Hippocampal formation (tissue), 2 donors: ENCODE measurements at regions not wholly inside any gene's neighbourhood (a gene's known extent, or its start where the extent isn't known, plus 50 kb on each side); places are given as distances from the start of the nearest gene placed in this dataset.

Experiments
- DNase-seq, 2 donors: peaks; one replicate each; lab custom pipeline; 2025; lab: John Stamatoyannopoulos, UW

- no peak for DNase-seq
Observed at GRCh38 chr10:105793071-105793470, 1152.0 kb downstream of the SORCS3 start.

- no peak for DNase-seq
Observed at GRCh38 chr10:105785721-105786120, 1144.6 kb downstream of the SORCS3 start.

GRCh38 chr10:105783936-105784483 is 1142.9 kb downstream of the SORCS3 start:
- no peak for DNase-seq

- no peak for DNase-seq
Observed at GRCh38 chr10:105774881-105775280, 1133.8 kb downstream of the SORCS3 start.

GRCh38 chr10:105774351-105774750 is 1133.3 kb downstream of the SORCS3 start:
- DNase-seq: no peak

DNA sequence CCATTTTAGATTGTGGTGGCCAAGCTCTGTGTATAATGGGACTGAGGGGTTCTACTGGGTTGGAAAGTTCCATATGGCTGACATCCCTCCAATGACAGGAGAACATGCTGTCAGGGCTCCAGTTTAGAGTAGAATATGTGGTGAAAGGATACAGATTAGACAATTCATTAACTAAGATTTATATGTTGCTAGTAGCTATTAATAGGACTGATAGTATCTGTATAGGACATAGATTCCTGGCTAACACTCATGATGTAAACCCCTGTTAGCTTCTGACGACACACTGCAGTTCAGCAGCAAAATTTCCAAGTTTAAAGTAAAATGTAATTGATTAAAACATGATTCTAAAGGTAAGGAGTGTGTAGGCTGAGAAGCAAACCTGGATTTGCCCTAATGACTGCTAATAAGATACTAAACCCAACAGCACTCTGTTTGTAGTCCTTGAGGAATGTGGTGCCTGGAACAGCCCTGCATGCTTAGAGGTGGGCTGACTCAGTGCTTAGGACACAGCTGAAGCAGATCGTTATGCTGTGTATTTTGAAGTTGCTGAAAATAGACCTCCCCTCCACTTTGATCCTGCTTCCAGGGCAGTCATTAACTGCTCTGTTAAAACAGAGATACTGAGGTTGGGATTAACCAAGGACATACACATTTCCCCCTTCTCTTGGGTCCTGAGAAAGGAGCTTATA is 1129.6 kb downstream of the SORCS3 start:
- no peak for DNase-seq

- no peak for DNase-seq
Observed at GRCh38 chr10:105769248-105770184, 1128.4 kb downstream of the SORCS3 start.

GRCh38 chr10:105763611-105764010 is 1122.5 kb downstream of the SORCS3 start:
- no peak for DNase-seq

- no peak for DNase-seq
Observed at GRCh38 chr10:105761576-105762260, 1120.6 kb downstream of the SORCS3 start.

DNA sequence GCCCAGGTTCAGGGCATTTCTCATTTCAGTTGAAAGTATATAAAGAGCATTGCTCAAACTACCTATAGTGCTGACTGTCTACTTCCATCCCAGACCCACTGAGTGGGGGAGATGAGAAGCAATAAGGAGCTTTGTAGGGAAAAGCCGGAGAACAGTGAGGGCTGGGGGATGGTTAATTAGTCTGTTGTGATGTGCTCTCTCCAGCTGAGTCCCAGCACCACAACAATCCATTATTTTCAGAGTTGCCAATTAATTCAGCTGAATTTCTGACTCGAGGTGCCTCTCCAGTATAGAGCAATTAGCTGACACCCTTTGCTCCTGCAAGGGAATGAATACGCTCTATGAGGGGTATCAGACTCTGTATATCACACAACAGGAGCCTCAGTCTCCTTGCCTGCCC is 1118.6 kb downstream of the SORCS3 start:
- DNase-seq: no peak

DNA sequence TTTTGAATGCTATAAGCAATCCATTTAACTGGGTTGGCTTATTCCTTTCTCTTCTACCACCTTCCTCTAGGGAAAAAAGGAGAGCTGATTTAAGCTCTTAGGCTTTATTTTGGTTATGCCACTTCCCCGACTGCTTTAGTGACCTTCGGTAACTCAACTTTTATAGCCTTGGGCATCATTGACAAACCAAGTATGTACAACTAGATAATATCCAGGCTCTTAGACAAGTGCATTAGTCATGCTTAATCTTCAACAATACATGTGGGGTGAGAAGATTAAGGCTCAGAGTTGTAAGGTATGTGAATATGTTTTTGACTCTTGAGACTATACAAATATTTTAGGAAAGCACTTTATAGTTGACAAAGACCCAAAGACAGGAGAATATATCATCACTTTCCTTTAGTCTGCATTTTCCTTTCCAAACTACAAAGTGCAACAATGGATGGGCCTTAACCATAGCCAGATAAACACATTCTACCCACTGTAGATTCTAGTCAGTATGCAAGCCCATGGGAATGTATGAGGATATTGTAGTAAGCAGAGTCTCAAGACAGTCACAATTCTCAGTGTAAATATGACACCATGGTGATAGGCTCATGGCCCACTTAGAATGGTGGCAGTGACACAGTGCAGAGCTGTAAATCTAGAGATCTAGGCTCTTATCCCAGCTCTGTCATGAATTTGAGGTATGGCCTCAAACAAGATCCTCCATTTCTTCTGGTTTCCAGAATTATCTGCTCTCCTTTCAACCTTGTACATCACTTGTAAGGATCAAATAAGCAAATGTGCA is 1117.3 kb downstream of the SORCS3 start:
- DNase-seq: no peak

DNA sequence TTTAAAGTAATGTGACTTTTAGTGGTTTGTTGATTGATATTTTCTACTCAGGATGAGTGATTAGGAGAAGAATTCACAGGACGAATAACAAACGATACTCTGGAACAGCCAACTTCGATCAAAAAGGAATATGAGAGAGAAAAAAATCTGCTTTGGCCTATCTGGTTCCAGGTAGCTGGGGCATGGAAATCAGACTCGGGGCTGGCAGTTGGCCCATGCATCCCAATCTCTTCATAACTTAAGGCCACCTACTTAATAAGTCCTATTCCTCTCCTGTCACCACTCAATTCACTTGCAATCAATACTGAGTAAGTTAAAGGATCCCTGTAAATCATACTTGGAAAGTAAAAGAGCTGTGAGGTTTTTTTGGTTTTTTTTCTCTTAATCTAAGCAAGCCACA is 1116.2 kb downstream of the SORCS3 start:
- DNase-seq: no peak

- no peak for DNase-seq
Observed at GRCh38 chr10:105756386-105756785, 1115.3 kb downstream of the SORCS3 start.

DNA sequence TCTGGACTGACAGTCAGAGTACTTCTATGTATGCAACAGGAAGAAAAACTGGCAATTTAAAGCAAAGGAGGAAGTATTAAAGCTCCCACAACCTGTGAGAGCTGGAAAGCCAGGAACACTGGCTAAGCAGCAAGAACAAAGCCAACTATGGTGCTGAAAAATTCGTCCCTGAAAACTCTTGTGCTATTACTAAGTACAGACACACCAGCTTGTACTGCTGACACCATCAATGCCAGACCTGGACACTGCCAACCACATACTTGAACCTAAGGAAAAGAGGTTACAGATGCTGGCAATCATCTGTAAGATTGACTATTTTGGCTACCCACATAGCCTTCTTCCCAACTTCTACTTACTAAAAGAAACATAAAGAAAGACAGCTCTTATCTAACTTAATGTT is 1110.6 kb downstream of the SORCS3 start:
- DNase-seq: no peak

DNA sequence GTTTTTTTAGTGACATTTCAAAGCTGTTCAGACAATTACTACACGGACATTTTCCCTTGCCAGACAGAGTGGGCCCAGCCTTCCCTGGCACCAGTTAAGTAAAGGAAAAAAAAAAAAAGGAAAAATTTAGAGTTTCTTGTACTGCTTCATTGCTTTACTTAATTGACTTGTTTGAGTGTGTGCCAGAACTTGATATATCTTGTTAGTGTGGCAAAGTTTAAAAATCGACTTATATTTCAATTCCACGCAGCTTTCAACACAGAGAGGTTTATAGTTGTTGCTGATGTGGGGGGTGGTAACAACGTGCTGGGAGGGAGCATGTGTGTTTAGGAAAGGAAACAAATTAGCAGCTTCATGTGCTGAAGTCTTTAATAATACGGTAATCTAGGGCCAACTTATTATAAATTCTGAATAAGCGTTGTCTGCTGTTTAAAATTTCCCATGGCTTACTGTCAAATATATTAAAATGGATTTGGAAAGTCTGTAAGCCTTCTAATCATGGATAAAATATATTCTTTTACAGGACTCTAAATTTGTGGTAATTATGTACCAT is 1104.6 kb downstream of the SORCS3 start:
- no peak for DNase-seq

- peak in 1 of 2 donors; percentile 32 for DNase-seq
Observed at GRCh38 chr10:105743343-105744056, 1102.4 kb downstream of the SORCS3 start.

- no peak for DNase-seq
Observed at GRCh38 chr10:105742923-105743322, 1101.8 kb downstream of the SORCS3 start.

DNA sequence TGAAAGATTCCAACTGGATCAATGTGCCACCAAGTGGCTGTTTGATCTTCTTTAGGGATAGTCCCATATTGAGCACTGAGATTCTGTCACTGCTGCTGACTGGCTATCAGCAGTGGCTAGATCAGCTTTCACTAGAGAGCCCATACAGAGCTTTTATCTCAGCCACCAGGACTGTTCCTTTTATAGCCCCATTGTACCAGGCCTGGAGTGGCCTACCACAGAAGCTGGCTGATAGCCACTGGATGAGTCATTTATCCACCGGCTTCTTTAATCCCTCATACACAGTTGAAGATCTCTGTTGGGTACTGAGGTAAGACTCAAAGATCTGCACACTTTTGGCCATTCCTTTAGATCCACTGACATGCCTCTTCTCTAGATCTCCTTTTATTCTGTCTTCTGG is 1101.1 kb downstream of the SORCS3 start:
- no peak for DNase-seq

GRCh38 chr10:105734479-105734878 is 1093.4 kb downstream of the SORCS3 start:
- no peak for DNase-seq

- DNase-seq: no peak
Observed at GRCh38 chr10:105733924-105734323, 1092.8 kb downstream of the SORCS3 start.
